Tibial artery (tissue), 4 donors: ENCODE measurements at regions not wholly inside any gene's neighbourhood (a gene's known extent, or its start where the extent isn't known, plus 50 kb on each side); places are given as distances from the start of the nearest gene placed in this dataset.

Experiments
- DNase-seq, 2 donors: peaks; one replicate each; pipeline ENCODE4 v3.0.0-alpha.2; 2019
- H3K27ac ChIP-seq, 2 donors: fragments of 200-600 bp; sonication (generic) in 1 of 2; 1 replicate in 1 of 2; 2 replicates in 1 of 2; pipeline ENCODE4 v1.5.1; 2018 to 2019; ENCODE audit warnings: mild to moderate bottlenecking in 1 of 2
- H3K27me3 ChIP-seq, 2 donors: fragments of 200-600 bp; sonication (generic) in 1 of 2; one replicate each; pipeline versions ENCODE4 v1.5.1 to v1.6.0; 2016 to 2019
- H3K36me3 ChIP-seq, 3 donors: fragments of 200-600 bp; sonication (generic) in 2 of 3; one replicate each; pipeline ENCODE4 v1.5.1; 2016 to 2019; ENCODE audit warnings: mild to moderate bottlenecking in 2 of 3
- H3K4me1 ChIP-seq, 4 donors: fragments of 200-600 bp; sonication (generic) in 2 of 4; 1 replicate in 3 of 4; 2 replicates in 1 of 4; pipeline ENCODE4 v1.5.1; 2016 to 2019
- H3K4me3 ChIP-seq, 2 donors: fragments of 200-600 bp; sonication (generic) in 1 of 2; 1 replicate in 1 of 2; 2 replicates in 1 of 2; pipeline ENCODE4 v1.5.1; 2018 to 2019; ENCODE audit warnings: mild to moderate bottlenecking in 2 of 2
- H3K9me3 ChIP-seq, 3 donors: fragments of 200-600 bp; sonication (generic) in 1 of 3; one replicate each; pipeline ENCODE4 v1.5.1; 2016 to 2019
- intact Hi-C: fragments of 100-400 bp; cut with DNase I; formaldehyde crosslinking; loops from one replicate; pipeline ENCODE4 v1.15.0; 2023; ENCODE audit warnings: low total_unique reads
- TF ChIP-seq, protein P1 (sequence below), 2 experiments: fragments of 200-600 bp in 1 of 2; fragments of 450-650 bp in 1 of 2; IDR thresholded peaks; one replicate each; pipeline ENCODE4 v1.5.1; 2017 to 2019; ENCODE audit warnings: antibody characterized with exemption in 2 of 2, mild to moderate bottlenecking in 1 of 2, moderate library complexity in 1 of 2

DNA sequence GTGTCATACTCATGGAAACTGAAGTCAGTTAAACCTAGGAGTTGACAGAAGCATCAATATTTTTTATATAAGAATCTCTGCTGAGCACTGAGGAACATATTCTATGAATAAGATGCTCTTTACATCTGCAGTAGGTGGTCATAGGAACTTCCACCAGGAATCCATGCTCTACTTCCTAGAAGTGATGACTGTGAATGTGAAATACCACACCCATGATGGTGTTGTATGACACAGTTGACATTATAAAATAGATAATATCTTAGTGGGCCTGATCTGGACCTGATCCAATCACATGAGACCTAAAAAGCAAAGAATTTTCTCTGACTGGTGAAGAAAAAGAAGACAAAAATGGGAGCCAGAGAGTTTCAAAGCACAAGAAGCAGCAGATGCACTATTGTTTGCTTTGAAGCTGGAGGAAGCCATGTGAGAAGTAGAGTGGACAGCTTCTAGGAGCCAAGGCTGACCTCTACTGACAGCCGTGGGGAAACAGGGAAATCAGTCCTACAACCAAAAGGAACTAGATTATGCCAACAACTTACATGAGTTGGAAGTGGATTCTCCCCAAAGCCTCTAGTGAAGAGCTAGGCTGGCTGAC lies 68.6 kb upstream of the HS3ST1 start:
- intact Hi-C loops: no loop called here
- Histone ChIP-seq H3K36me3 (no peaks in the 10 kb centered on the region), H3K27me3 (no peaks in the 10 kb centered on the region), H3K4me3 (no peak overlapping the region), H3K4me1 (no peaks in the 10 kb centered on the region), H3K9me3 (peaks cover 3 to 10% (median 9%) of the 10 kb centered on the region in 3 donors), H3K27ac (no peak overlapping the region)
- no peak for DNase-seq
- TF ChIP-seq, protein P1, sequence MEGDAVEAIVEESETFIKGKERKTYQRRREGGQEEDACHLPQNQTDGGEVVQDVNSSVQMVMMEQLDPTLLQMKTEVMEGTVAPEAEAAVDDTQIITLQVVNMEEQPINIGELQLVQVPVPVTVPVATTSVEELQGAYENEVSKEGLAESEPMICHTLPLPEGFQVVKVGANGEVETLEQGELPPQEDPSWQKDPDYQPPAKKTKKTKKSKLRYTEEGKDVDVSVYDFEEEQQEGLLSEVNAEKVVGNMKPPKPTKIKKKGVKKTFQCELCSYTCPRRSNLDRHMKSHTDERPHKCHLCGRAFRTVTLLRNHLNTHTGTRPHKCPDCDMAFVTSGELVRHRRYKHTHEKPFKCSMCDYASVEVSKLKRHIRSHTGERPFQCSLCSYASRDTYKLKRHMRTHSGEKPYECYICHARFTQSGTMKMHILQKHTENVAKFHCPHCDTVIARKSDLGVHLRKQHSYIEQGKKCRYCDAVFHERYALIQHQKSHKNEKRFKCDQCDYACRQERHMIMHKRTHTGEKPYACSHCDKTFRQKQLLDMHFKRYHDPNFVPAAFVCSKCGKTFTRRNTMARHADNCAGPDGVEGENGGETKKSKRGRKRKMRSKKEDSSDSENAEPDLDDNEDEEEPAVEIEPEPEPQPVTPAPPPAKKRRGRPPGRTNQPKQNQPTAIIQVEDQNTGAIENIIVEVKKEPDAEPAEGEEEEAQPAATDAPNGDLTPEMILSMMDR (IDR thresholded peaks at IDR 0.05): no peak

DNA sequence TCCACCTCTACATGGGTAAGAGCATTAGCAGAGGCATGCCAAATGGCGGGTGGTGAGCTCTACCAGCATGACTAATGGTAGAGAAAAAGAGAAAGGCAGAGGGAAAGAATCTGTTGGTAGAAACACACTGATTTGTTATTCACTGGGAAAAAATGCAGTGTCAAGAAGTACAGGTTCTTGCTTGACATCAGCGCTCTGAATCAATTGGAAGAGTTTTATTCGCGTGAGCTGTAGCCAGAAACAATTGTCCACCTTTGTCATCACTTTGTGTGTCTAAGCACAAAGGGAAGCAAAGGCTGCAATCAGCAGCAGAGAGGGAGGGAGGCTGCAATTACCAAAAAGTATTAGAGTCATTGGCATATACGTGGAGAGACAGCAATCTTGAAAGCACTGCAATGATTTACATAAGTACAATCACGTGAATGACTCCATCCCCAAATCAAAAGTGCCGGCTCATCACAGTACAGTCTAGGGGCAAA lies 67.7 kb upstream of the HS3ST1 start:
- H3K9me3 ChIP-seq: peaks cover 3 to 10% (median 9%) of the 10 kb centered on the region in 3 donors
- H3K27me3 ChIP-seq: no peaks in the 10 kb centered on the region
- no peak for DNase-seq
- H3K36me3 ChIP-seq: no peaks in the 10 kb centered on the region
- no peak overlapping the region for H3K4me3 ChIP-seq
- no peaks in the 10 kb centered on the region for H3K4me1 ChIP-seq
- TF ChIP-seq, protein P1 (IDR thresholded peaks at IDR 0.05): no peak
- intact Hi-C loops: no loop called here
- no peak overlapping the region for H3K27ac ChIP-seq

DNA sequence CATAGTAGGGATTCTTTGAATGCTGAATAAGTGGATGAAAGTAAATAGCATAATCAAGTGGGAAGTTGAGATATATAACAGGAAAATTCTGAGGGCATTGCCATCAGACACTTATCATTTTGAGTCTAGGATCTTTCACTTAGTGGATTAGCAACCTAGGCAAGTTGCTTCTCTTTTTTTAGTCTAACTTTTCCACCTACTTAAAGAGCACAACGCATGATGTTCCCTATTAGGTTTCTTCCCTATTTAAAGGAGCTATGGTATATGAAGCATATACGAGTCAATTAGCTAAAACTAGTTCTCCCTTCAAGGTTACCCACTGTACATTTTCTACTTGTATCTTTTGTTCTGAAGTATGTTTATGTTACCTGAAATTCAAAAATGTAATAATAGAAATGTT lies 67.1 kb upstream of the HS3ST1 start:
- Histone ChIP-seq H3K36me3 (no peaks in the 10 kb centered on the region), H3K4me3 (no peak overlapping the region), H3K27me3 (no peaks in the 10 kb centered on the region), H3K4me1 (no peaks in the 10 kb centered on the region), H3K9me3 (peaks cover 3 to 10% (median 9%) of the 10 kb centered on the region in 3 donors), H3K27ac (no peak overlapping the region)
- no peak for DNase-seq
- intact Hi-C loops: no loop called here
- TF ChIP-seq, protein P1 (IDR thresholded peaks at IDR 0.05): no peak

DNA sequence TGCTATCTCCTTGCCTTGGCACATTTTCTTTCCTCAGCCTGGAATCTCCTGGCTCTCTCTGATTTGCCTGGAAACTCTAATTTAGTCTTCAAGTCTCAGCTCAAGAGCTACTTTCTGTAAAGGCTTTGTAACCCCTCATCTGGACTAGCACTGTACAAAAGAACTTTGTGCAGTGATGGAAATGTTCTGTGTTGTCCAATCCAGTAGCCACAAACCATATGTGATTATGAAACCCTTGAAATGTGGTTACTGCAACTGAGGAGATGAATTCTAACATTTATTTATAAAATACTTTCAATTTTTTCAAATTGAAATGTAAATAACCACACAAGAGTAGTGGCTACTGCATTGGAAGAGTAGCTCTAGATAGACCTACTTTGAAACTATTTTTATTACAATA lies 66.6 kb upstream of the HS3ST1 start:
- intact Hi-C loops: no loop called here
- Histone ChIP-seq H3K4me1 (no peaks in the 10 kb centered on the region), H3K4me3 (no peak overlapping the region), H3K27ac (no peak overlapping the region), H3K9me3 (peaks cover 3 to 10% (median 9%) of the 10 kb centered on the region in 3 donors), H3K36me3 (no peaks in the 10 kb centered on the region), H3K27me3 (no peaks in the 10 kb centered on the region)
- TF ChIP-seq, protein P1 (IDR thresholded peaks at IDR 0.05): no peak
- DNase-seq: no peak

DNA sequence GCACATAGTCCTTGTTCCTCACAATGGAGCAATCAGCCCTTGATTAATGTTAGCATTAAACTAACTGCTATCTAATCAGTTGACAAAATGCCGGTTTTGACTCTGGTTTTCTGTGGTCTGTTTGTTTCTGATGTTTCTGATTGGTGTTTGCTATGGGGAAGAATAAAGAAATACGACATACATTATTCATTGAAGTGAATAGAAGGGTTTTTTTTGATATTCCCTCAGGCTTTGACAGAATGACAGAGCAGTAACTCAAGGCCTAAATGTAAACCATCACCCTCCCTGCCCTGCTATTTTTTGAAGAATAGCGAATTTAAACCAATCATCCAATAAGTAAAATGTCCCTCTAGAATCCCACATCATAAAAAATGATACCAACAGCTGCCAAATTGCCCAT lies 65.5 kb upstream of the HS3ST1 start:
- intact Hi-C loops: no loop called here
- H3K27me3 ChIP-seq: no peaks in the 10 kb centered on the region
- TF ChIP-seq, protein P1 (IDR thresholded peaks at IDR 0.05): no peak
- H3K4me1 ChIP-seq: no peaks in the 10 kb centered on the region
- no peak for DNase-seq
- H3K36me3 ChIP-seq: no peaks in the 10 kb centered on the region
- H3K4me3 ChIP-seq: no peak overlapping the region
- no peak overlapping the region for H3K27ac ChIP-seq
- peaks cover 3 to 10% (median 9%) of the 10 kb centered on the region in 3 donors for H3K9me3 ChIP-seq
